HCT116 (cell line): ENCODE measurements at regions not wholly inside any gene's neighbourhood (a gene's known extent, or its start where the extent isn't known, plus 50 kb on each side); places are given as distances from the start of the nearest gene placed in this dataset.
"Not testable (repeated sequence)": the region's sequence is repeated elsewhere in the genome, so short reads cannot be mapped to it uniquely, and the experiment has no call there.

Experiments used
- ATAC-seq: fragments of 200-7000 bp; cut with Tn5 transposase; 2 replicates; pipeline ENCODE4 v1.9.1; 2020; ENCODE audit warnings: mild to moderate bottlenecking, moderate library complexity
- BruUV-seq: library from RNA; stranded (reverse); fragments of 400-500 nt; replicated peaks from 2 replicates; lab custom pipeline; 2021; lab: Mats Ljungman, UMichigan
- CTCF ChIA-PET: fragments of 300-600 bp; sonication (Branson Sonifier 250); formaldehyde crosslinking; loops from one replicate; lab custom pipeline; 2021; ENCODE audit warnings: antibody characterized with exemption; lab: Charles Lee
- POLR2A ChIA-PET: fragments of 300-600, 350-600 bp; sonication (Branson Sonifier 250); formaldehyde crosslinking; loops from one replicate; lab custom pipeline; 2021; ENCODE audit warnings: antibody characterized with exemption; lab: Charles Lee
- RAD21 ChIA-PET, 2 experiments: fragments of 300-600 bp; sonication (Branson Sonifier 250); formaldehyde crosslinking; loops; one replicate each; lab custom pipeline; 2023; ENCODE audit warnings: low total read pairs in 2 of 2; ENCODE audit not compliant: uncharacterized antibody in 2 of 2, unreplicated experiment in 2 of 2, low non-redundant PET in 1 of 2; lab: Charles Lee
- DNase-seq: peaks from one replicate; pipeline ENCODE4 v3.0.0-alpha.2; 2010; ENCODE audit warnings: low read depth, low spot score
- H2AFZ ChIP-seq: fragments of 200-600 bp; shearing (Covaris generic), sonication (generic); 2 replicates; pipeline ENCODE4 v1.6.1; 2017; ENCODE audit warnings: low read depth, mixed run types, mixed read lengths, antibody characterized with exemption, low read length; ENCODE audit not compliant: poor library complexity, severe bottlenecking
- H3K27ac ChIP-seq: 2 replicates; pipeline ENCODE4 v1.5.1; 2012; ENCODE audit warnings: low read depth, low read length
- H3K27me3 ChIP-seq: fragments of 200-600 bp; sonication (generic); 2 replicates; pipeline ENCODE4 v1.6.1; 2016; ENCODE audit warnings: mixed run types, low read length, mixed read lengths; ENCODE audit not compliant: insufficient read depth
- H3K36me3 ChIP-seq, 2 experiments: fragments of 200-500 bp in 1 of 2; fragments of 200-600 bp in 1 of 2; sonication (Bioruptor generic) in 1 of 2; sonication (generic) in 1 of 2; 2 replicates each; pipeline versions ENCODE4 v1.5.1 to v1.6.1; 2014 to 2016; ENCODE audit warnings: low read length in 2 of 2, inconsistent platforms in 1 of 2, mixed read lengths in 1 of 2, mixed run types in 1 of 2; ENCODE audit not compliant: insufficient read depth in 2 of 2, control insufficient read depth in 1 of 2
- H3K4me1 ChIP-seq, 2 experiments: fragments of 200-600 bp in 1 of 2; sonication (generic) in 1 of 2; 2 replicates each; pipeline versions ENCODE4 v1.5.1 to v1.6.1; 2012 to 2017; ENCODE audit warnings: low read length in 2 of 2, inconsistent platforms in 1 of 2, mild to moderate bottlenecking in 1 of 2, mixed read lengths in 1 of 2, mixed run types in 1 of 2, moderate library complexity in 1 of 2; ENCODE audit not compliant: insufficient read depth in 2 of 2, control insufficient read depth in 1 of 2
- H3K4me2 ChIP-seq: fragments of 200-600 bp; sonication (generic); 2 replicates; pipeline ENCODE4 v1.6.1; 2017; ENCODE audit warnings: mixed run types, low read length, mixed read lengths
- H3K4me3 ChIP-seq, 2 experiments: fragments of 200-600 bp in 1 of 2; sonication (generic) in 1 of 2; replicated peaks in 1 of 2; 2 replicates each; pipeline ENCODE4 v1.5.1; 2011 to 2016; ENCODE audit warnings: low read length in 2 of 2, control low read depth in 1 of 2, low read depth in 1 of 2, mild to moderate bottlenecking in 1 of 2, mixed read lengths in 1 of 2, mixed run types in 1 of 2
- H3K79me2 ChIP-seq: fragments of 200-600 bp; sonication (generic); 2 replicates; pipeline ENCODE4 v1.6.1; 2017; ENCODE audit warnings: mild to moderate bottlenecking, mixed run types, low read length, moderate library complexity, mixed read lengths; ENCODE audit not compliant: insufficient read depth
- H3K9ac ChIP-seq: fragments of 200-600 bp; sonication (generic); 2 replicates; pipeline ENCODE4 v1.6.1; 2016; ENCODE audit warnings: low read length, mixed read lengths
- H3K9me2 ChIP-seq: fragments of 200-600 bp; sonication (generic), shearing (Covaris generic); 2 replicates; pipeline ENCODE4 v1.6.1; 2017; ENCODE audit warnings: mixed run types, mild to moderate bottlenecking, moderate library complexity; ENCODE audit not compliant: insufficient read depth
- H3K9me3 ChIP-seq, 2 experiments: fragments of 200-500 bp in 1 of 2; fragments of 200-600 bp in 1 of 2; sonication (Bioruptor generic) in 1 of 2; sonication (generic) in 1 of 2; 2 replicates each; pipeline ENCODE4 v1.6.1; 2014 to 2017; ENCODE audit warnings: low read length in 2 of 2, mixed read lengths in 2 of 2, inconsistent platforms in 1 of 2, low read depth in 1 of 2, mild to moderate bottlenecking in 1 of 2, mixed run types in 1 of 2, moderate library complexity in 1 of 2; ENCODE audit not compliant: control insufficient read depth in 1 of 2, insufficient read depth in 1 of 2
- H4K20me1 ChIP-seq: fragments of 200-600 bp; sonication (generic), shearing (Covaris generic); 2 replicates; pipeline ENCODE4 v1.6.1; 2017; ENCODE audit warnings: mixed run types, mild to moderate bottlenecking, moderate library complexity; ENCODE audit not compliant: insufficient read depth
- ATF3 ChIP-seq: IDR thresholded peaks from 2 replicates; pipeline ENCODE4 v1.6.1; 2012
- CBX3 ChIP-seq: IDR thresholded peaks from 2 replicates; pipeline ENCODE4 v1.6.1; 2012; ENCODE audit warnings: low read depth
- ELF1 ChIP-seq: IDR thresholded peaks from 2 replicates; pipeline ENCODE4 v1.6.1; 2012; ENCODE audit warnings: low read depth, borderline replicate concordance
- EZH2 ChIP-seq: fragments of 200-600 bp; sonication (generic); IDR thresholded peaks from 2 replicates; pipeline ENCODE4 v1.6.1; 2017; ENCODE audit warnings: antibody characterized with exemption, mixed run types
- EZH2phosphoT487 ChIP-seq: fragments of 200-600 bp; IDR thresholded peaks from 2 replicates; pipeline ENCODE4 v1.6.1; 2018; ENCODE audit warnings: antibody characterized with exemption, borderline replicate concordance
- FOSL1 ChIP-seq: IDR thresholded peaks from 2 replicates; pipeline ENCODE4 v1.6.1; 2012; ENCODE audit warnings: low read depth
- JUND ChIP-seq: IDR thresholded peaks from 2 replicates; pipeline ENCODE4 v1.6.1; 2012
- POLR2A ChIP-seq: IDR thresholded peaks from 2 replicates; pipeline ENCODE4 v1.7.0; 2011; ENCODE audit warnings: borderline replicate concordance; ENCODE audit not compliant: insufficient read depth, insufficient read length; ENCODE audit errors: extremely low read depth
- POLR2AphosphoS5 ChIP-seq: IDR thresholded peaks from 2 replicates; pipeline ENCODE4 v1.6.1; 2011; ENCODE audit warnings: mild to moderate bottlenecking, low read depth, low read length, moderate library complexity
- REST ChIP-seq: IDR thresholded peaks from 2 replicates; pipeline ENCODE4 v1.6.1; 2012; ENCODE audit warnings: low read depth
- SIN3A ChIP-seq: IDR thresholded peaks from 2 replicates; pipeline ENCODE4 v1.6.1; 2012; ENCODE audit warnings: low read depth
- TCF7L2 ChIP-seq: IDR thresholded peaks from 2 replicates; pipeline ENCODE4 v1.7.0; 2011; ENCODE audit warnings: borderline replicate concordance, inconsistent platforms; ENCODE audit not compliant: insufficient read depth, insufficient read length; ENCODE audit errors: extremely low read depth
- YY1 ChIP-seq: IDR thresholded peaks from 2 replicates; pipeline ENCODE4 v1.6.1; 2011; ENCODE audit warnings: low read length, low read depth, moderate library complexity, mild to moderate bottlenecking; ENCODE audit not compliant: insufficient replicate concordance; ENCODE audit errors: extremely low read depth
- ZBTB33 ChIP-seq: IDR thresholded peaks from 2 replicates; pipeline ENCODE4 v1.6.1; 2011; ENCODE audit warnings: mild to moderate bottlenecking, low read length, moderate library complexity; ENCODE audit not compliant: insufficient replicate concordance; ENCODE audit errors: extremely low read depth
- intact Hi-C: fragments of 100-400 bp; cut with micrococcal nuclease; formaldehyde crosslinking; loops from 2 replicates; pipeline ENCODE4 v1.10.0; 2022

- no TSS peak for BruUV-seq
- ATAC-seq (no peak), DNase-seq (no peak)
- no peaks in the 10 kb centered on the region for H3K4me1 ChIP-seq
- no peak overlapping the region for H2AFZ ChIP-seq
- H3K9ac ChIP-seq, result no peak overlapping the region
- no peak for TF ChIP-seq CBX3
- no peak for TF ChIP-seq ELF1
- TF ChIP-seq EZH2, result no peak
- TF ChIP-seq REST, result no peak
- no peak for TF ChIP-seq EZH2phosphoT487
- TF ChIP-seq SIN3A, result no peak
- no peak for TF ChIP-seq FOSL1
- TF ChIP-seq POLR2AphosphoS5, result no peak
- TF ChIP-seq YY1, result no peak
- TF ChIP-seq TCF7L2, result no peak
- no peak for TF ChIP-seq ZBTB33
- TF ChIP-seq POLR2A, result no peak
- TF ChIP-seq ATF3, result no peak
- no peak for TF ChIP-seq JUND
- intact Hi-C loops, result no loop called here
- ChIA-PET RAD21 (no interaction called here), CTCF (no interaction called here), POLR2A (no interaction called here)
- no peaks in the 10 kb centered on the region for H3K79me2 ChIP-seq
- H3K27me3 ChIP-seq, result no peaks in the 10 kb centered on the region
- no peaks in the 10 kb centered on the region for H3K9me2 ChIP-seq
- H3K4me3 ChIP-seq, result no peak overlapping the region
- H3K4me2 ChIP-seq, result no peak overlapping the region
- no peaks in the 10 kb centered on the region for H3K36me3 ChIP-seq
- H3K9me3 ChIP-seq, result no peaks in the 10 kb centered on the region
- H3K27ac ChIP-seq, result no peak overlapping the region
- H4K20me1 ChIP-seq, result no peaks in the 10 kb centered on the region
Observed at GRCh38 chr14:53247596-53248370, 94.7 kb upstream of the DDHD1 start.

- intact Hi-C loops, H3K4me1 ChIP-seq, H3K9me3 ChIP-seq, ATAC-seq, H3K79me2 ChIP-seq, BruUV-seq, H3K9ac ChIP-seq, H3K9me2 ChIP-seq, H3K27me3 ChIP-seq, DNase-seq, H3K36me3 ChIP-seq, H3K27ac ChIP-seq, H2AFZ ChIP-seq, RAD21 ChIA-PET, POLR2A ChIA-PET, H3K4me3 ChIP-seq, H4K20me1 ChIP-seq, H3K4me2 ChIP-seq, CTCF ChIA-PET: not testable (repeated sequence)
Observed at GRCh38 chr14:53242898-53243297, 89.8 kb upstream of the DDHD1 start.
